ENCODE measurements at regions not wholly inside any gene's neighbourhood (a gene's known extent, or its start where the extent isn't known, plus 50 kb on each side); places are given as distances from the start of the nearest gene placed in this dataset.

- TF ChIP-seq CTCF (IDR thresholded peaks at IDR 0.05) (no peak), POLR2A (IDR thresholded peaks at IDR 0.05) (no peak)
Observed at GRCh38 chr9:30534455-30534854, 1850.0 kb upstream of the ACO1 start.

Data from thyroid gland (tissue), 4 donors.